ENCODE measurements at regions not wholly inside any gene's neighbourhood (a gene's known extent, or its start where the extent isn't known, plus 50 kb on each side); places are given as distances from the start of the nearest gene placed in this dataset.
A peak's percentile ranks its signal among the peaks of the same experiment; 100 is the strongest.
"Not testable (repeated sequence)": the region's sequence is repeated elsewhere in the genome, so short reads cannot be mapped to it uniquely, and the experiment has no call there.

DNA sequence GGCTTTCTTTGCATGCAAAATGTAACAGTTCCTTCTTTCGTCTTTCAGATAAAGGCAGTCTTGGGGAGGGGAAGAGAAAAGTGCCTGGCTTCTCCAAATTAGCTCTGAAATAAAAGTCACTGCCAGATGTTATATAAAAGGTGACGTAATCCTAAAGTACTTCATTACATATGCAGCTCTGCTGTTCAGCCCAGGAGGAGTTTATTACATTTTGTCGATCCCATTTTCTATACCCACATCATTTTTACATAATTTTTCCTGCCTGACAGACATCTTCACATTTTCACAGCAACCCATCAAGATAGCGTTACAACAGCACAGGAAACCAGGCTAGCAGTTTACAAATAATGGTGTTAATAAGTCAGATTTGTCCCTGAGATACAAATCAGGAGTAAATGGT is 86.7 kb upstream of the SLC30A5 start:
- DNase-seq (no peak), ATAC-seq (no peak)
- no peaks in the 10 kb centered on the region for H3K4me1 ChIP-seq
- H3K27ac ChIP-seq: no peak overlapping the region
- no peak for TF ChIP-seq CTCF (IDR thresholded peaks at IDR 0.05)
- no peaks in the 10 kb centered on the region for H3K36me3 ChIP-seq (ENCODE audit: insufficient read depth in 1 of 2, low read depth in 1 of 2)
- no peak overlapping the region for H3K4me3 ChIP-seq
- no peaks in the 10 kb centered on the region for H3K9me3 ChIP-seq
- H3K27me3 ChIP-seq (ENCODE audit: insufficient read depth in 3 of 3, low read length in 2 of 3): no peaks in the 10 kb centered on the region
- WGBS, 3 donors: 45 to 59% (median 50%) methylated on average over 4 of the region's 4 CpGs
- intact Hi-C loops (cut with DNase I): loop anchor here in 1 of 2 donors (5.0 kb wide), 1 partner anchor 720 kb away; no protein-coding TSS in a partner anchor

DNA sequence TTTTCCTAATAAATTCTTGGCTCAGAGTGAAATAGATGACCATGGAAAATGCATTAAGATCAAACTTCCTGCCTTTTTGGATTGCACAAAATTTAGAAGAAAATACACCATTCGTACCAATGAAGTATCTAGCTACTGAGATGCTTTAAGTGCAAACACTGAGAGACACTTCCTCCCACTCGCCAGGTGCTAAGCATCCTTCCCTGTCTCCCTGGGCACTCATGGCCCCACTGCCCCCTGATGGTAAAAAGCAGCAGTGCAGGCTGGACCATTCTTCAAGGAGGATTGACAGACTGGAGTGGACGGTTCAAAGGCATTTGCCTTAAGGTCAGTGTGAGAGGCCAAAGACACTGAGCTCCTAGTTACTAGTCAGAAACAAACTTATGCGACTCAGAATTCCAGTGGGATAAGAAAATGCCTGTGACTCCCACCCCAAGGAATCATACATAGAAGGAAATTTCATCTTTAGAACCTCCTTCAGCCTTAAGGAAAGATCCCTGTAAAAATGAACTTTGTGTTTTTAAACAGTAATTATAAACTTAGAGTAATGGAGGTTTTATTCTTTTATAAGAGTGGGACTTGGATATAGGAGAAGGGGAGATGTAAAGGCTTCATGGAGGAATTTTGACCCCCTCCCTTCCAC is 86.0 kb upstream of the SLC30A5 start:
- Histone ChIP-seq H3K4me1 (no peaks in the 10 kb centered on the region), H3K4me3 (no peak overlapping the region), H3K9me3 (no peaks in the 10 kb centered on the region), H3K27me3 (ENCODE audit: insufficient read depth in 3 of 3, low read length in 2 of 3) (no peaks in the 10 kb centered on the region), H3K36me3 (ENCODE audit: insufficient read depth in 1 of 2, low read depth in 1 of 2) (no peaks in the 10 kb centered on the region), H3K27ac (no peak overlapping the region)
- intact Hi-C loops (cut with DNase I): loop anchor here in 1 of 2 donors (5.0 kb wide), 1 partner anchor 721 kb away; no protein-coding TSS in a partner anchor
- DNase-seq (peak; percentile 56 to 72), ATAC-seq (peak; percentile 77 to 88 (median 82))
- WGBS, 3 donors: 9 to 12% (median 9%) methylated on average over 4 of the region's 4 CpGs
- TF ChIP-seq CTCF (IDR thresholded peaks at IDR 0.05): peak; percentile 85

GRCh38 chr5:69010476-69010875 is 83.3 kb upstream of the SLC30A5 start:
- H3K36me3 ChIP-seq (ENCODE audit: insufficient read depth in 1 of 2, low read depth in 1 of 2): no peaks in the 10 kb centered on the region
- intact Hi-C loops (cut with DNase I): no loop called here
- ATAC-seq (no peak), DNase-seq (no peak)
- H3K4me1 ChIP-seq: no peaks in the 10 kb centered on the region
- H3K4me3 ChIP-seq: no peak overlapping the region
- 80 to 87% (median 86%) methylated on average over 4 of the region's 4 CpGs for WGBS, 3 donors
- H3K27me3 ChIP-seq (ENCODE audit: insufficient read depth in 3 of 3, low read length in 2 of 3): no peaks in the 10 kb centered on the region
- no peak for TF ChIP-seq CTCF (IDR thresholded peaks at IDR 0.05)
- H3K9me3 ChIP-seq: no peaks in the 10 kb centered on the region
- no peak overlapping the region for H3K27ac ChIP-seq

DNA sequence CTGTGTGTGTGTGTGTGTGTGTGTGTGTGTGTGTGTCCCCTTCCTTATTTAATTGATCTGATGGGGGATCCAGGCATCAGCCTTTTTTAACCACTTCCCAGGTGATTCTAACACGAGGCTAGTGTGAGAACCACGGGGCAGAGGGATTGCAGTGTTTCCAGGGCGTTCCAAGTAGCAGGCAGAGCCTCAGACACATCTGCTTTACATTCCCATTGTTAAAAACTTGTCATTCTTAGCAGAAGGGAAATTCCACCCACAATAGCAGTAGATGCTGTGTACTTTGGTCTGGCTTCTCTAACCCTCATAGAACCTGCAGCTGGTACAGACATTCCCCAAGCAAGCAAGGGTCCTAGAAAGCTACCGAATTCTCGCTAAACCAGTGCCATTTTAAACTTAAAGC is 81.9 kb upstream of the SLC30A5 start:
- no peak overlapping the region for H3K27ac ChIP-seq
- H3K27me3 ChIP-seq (ENCODE audit: insufficient read depth in 3 of 3, low read length in 2 of 3): no peaks in the 10 kb centered on the region
- no peak overlapping the region for H3K4me3 ChIP-seq
- ATAC-seq: no peak
- no peak for TF ChIP-seq CTCF (IDR thresholded peaks at IDR 0.05)
- 57 to 74% (median 66%) methylated on average over 5 of the region's 5 CpGs for WGBS, 3 donors
- intact Hi-C loops (cut with DNase I): no loop called here
- DNase-seq: no peak
- H3K36me3 ChIP-seq (ENCODE audit: insufficient read depth in 1 of 2, low read depth in 1 of 2): no peaks in the 10 kb centered on the region
- H3K9me3 ChIP-seq: no peaks in the 10 kb centered on the region
- H3K4me1 ChIP-seq: no peaks in the 10 kb centered on the region

DNA sequence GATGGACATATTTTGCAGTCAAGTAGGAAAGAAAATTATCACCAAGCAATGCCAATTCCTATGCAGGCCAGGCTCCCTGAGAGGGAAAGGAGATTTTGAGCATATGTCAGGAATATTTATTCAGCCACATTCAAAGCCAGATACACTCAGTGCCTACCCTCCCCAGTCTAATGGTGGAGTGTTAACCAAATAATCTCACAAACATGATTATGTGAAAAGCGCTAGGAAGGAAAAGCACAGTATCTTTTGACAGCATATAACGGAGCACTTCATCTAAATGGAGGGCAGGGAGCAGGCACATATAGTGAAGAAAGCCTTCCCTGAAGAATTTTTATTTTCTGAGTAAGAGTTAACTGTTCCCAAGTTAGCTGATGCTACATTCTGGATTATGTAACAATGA is 80.3 kb upstream of the SLC30A5 start:
- DNase-seq: no peak
- Histone ChIP-seq H3K27ac (no peak overlapping the region), H3K27me3 (ENCODE audit: insufficient read depth in 3 of 3, low read length in 2 of 3) (no peaks in the 10 kb centered on the region), H3K9me3 (no peaks in the 10 kb centered on the region), H3K36me3 (ENCODE audit: insufficient read depth in 1 of 2, low read depth in 1 of 2) (no peaks in the 10 kb centered on the region), H3K4me3 (no peak overlapping the region), H3K4me1 (no peaks in the 10 kb centered on the region)
- WGBS, 3 donors: 88 to 94% (median 89%) methylated on average over 2 of the region's 2 CpGs
- intact Hi-C loops (cut with DNase I): no loop called here
- no peak for TF ChIP-seq CTCF (IDR thresholded peaks at IDR 0.05)
- no peak for ATAC-seq

DNA sequence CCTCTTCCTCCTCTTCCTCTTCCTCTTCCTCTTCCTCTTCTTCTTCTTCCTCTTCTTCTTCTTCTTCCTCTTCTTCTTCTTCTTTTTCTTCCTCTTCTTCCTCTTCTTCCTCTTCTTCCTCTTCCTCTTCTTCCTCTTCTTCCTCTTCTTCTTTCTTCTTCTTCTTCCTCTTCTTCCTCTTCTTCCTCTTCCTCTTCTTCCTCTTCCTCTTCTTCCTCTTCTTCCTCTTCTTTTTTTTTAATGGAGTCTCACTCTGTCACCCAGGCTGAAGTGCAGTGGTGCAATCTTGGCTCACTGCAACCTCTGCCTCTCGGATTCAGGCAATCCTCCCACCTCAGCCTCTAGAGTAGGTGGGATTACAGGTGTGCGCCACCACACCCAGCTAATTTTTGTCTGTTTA is 79.8 kb upstream of the SLC30A5 start:
- H3K36me3 ChIP-seq (ENCODE audit: insufficient read depth in 1 of 2, low read depth in 1 of 2); intact Hi-C loops (cut with DNase I); ATAC-seq; H3K9me3 ChIP-seq; H3K4me3 ChIP-seq; DNase-seq; H3K27ac ChIP-seq; H3K27me3 ChIP-seq (ENCODE audit: insufficient read depth in 3 of 3, low read length in 2 of 3); H3K4me1 ChIP-seq: not testable (repeated sequence)
- 84 to 96% (median 89%) methylated on average over 2 of the region's 2 CpGs for WGBS, 3 donors
